AG04449 (cell line): ENCODE measurements at regions not wholly inside any gene's neighbourhood (a gene's known extent, or its start where the extent isn't known, plus 50 kb on each side); places are given as distances from the start of the nearest gene placed in this dataset.

ENCODE experiments used
- CTCF ChIA-PET: fragments of 350-600 bp; formaldehyde crosslinking; extraction: SDS; loops from one replicate; lab custom pipeline; 2021; ENCODE audit warnings: antibody characterized with exemption; lab: Yijun Ruan, JAX
- POLR2A ChIA-PET: fragments of 400-600, 350-600 bp; formaldehyde crosslinking; extraction: SDS; loops from one replicate; lab custom pipeline; 2020; ENCODE audit warnings: antibody characterized with exemption, inconsistent platforms; lab: Yijun Ruan, JAX
- DNase-seq: peaks from one replicate; pipeline ENCODE4 v3.0.0-alpha.2; 2010; ENCODE audit warnings: low read depth, low spot score
- H3K4me3 ChIP-seq: 2 replicates; pipeline ENCODE4 v1.5.1; 2011; ENCODE audit warnings: low read depth, mild to moderate bottlenecking, control low read depth, low read length
- TF ChIP-seq, protein P1 (sequence below): IDR thresholded peaks from one replicate; pipeline ENCODE4 v1.5.1; 2011; ENCODE audit warnings: mild to moderate bottlenecking, moderate library complexity, low read length, control low read depth, inconsistent platforms; ENCODE audit not compliant: insufficient read depth; ENCODE audit errors: missing control alignments

DNA sequence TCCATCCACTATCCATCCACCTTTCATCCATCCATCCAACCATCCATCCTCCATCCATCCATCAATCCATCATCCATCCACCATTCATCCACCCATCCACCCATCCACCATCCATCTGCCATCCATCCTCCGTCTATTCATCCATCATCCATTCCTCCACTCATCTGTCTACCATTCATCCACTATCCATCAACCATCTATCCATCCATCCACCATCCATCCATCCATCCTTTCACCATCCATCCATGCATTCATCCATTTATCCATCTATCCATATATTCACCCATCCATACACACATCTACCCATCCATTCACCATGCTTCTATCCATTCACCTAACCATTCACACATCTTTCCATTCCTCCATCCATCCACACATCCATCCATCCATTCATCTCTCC is 207.0 kb upstream of the CDH4 start:
- CTCF ChIA-PET: no interaction called here
- no peak overlapping the region for H3K4me3 ChIP-seq
- POLR2A ChIA-PET: no interaction called here

DNA sequence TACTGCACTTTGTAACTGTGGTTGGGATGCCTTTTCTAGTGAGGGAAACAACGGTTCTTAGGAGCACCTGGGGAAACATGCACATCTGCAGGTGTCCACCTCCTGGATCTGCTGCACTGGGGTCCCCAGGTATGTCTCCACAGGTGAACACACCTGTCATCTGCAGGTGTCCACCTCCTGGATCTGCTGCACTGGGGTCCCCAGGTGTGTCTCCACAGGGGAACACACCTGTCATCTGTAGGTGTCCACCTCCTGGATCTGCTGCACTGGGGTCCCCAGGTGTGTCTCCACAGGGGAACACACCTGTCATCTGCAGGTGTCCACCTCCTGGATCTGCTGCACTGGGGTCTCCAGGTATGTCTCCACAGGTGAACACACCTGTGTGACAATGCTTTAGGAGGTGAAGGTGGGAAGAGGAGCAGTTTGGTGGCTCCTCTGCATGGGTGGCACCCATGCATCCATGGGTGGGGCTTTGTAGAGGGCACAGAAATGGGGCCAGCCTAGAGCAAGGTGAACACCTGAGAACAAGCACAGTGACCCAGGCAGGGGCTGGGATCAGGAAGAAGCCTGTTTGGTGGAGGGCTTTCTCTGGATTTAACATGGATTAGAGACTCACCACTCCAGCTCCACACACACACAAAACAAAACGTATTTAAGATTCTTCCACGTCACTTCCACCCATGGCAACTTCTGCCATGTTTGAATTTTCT is 206.0 kb upstream of the CDH4 start:
- TF ChIP-seq, protein P1, sequence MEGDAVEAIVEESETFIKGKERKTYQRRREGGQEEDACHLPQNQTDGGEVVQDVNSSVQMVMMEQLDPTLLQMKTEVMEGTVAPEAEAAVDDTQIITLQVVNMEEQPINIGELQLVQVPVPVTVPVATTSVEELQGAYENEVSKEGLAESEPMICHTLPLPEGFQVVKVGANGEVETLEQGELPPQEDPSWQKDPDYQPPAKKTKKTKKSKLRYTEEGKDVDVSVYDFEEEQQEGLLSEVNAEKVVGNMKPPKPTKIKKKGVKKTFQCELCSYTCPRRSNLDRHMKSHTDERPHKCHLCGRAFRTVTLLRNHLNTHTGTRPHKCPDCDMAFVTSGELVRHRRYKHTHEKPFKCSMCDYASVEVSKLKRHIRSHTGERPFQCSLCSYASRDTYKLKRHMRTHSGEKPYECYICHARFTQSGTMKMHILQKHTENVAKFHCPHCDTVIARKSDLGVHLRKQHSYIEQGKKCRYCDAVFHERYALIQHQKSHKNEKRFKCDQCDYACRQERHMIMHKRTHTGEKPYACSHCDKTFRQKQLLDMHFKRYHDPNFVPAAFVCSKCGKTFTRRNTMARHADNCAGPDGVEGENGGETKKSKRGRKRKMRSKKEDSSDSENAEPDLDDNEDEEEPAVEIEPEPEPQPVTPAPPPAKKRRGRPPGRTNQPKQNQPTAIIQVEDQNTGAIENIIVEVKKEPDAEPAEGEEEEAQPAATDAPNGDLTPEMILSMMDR: no peak
- ChIA-PET CTCF (no interaction called here), POLR2A (no interaction called here)
- no peak for DNase-seq
- H3K4me3 ChIP-seq: no peak overlapping the region

More for the DNA sequence above, 207.0 kb upstream of the CDH4 start:
- no peak for DNase-seq
- TF ChIP-seq, protein P1: no peak

DNA sequence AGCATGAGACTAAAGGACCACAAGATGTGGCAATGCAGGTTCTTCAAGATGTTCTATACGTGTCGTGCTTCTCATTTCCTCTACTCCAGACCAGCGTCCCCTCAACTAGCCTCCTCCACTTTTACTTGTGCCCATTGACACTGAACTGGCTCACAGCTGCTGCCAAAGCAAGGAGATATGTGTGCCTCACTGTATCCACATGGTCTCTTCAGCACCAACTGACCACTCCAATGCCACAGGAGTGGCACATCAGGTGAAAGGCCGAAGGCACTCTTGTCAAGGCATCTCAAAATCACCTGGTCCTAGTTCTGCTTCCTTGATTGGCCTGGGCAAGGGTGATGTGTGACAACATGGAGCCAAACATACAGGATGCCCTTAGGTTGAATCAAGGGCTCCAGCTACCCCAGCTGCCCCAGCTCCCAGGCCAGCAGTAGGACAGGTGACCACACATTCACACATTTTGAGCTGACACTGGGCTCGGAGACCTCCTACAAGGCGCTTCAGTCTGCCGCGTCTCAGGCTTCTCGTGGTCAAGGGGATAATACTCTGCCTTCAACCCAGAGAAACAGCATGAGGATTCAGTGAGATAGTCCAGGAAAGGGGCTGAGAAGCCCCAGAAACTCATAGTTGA is 205.2 kb upstream of the CDH4 start:
- TF ChIP-seq, protein P1: no peak
- no peak for DNase-seq
- ChIA-PET POLR2A (no interaction called here), CTCF (no interaction called here)
- no peak overlapping the region for H3K4me3 ChIP-seq

DNA sequence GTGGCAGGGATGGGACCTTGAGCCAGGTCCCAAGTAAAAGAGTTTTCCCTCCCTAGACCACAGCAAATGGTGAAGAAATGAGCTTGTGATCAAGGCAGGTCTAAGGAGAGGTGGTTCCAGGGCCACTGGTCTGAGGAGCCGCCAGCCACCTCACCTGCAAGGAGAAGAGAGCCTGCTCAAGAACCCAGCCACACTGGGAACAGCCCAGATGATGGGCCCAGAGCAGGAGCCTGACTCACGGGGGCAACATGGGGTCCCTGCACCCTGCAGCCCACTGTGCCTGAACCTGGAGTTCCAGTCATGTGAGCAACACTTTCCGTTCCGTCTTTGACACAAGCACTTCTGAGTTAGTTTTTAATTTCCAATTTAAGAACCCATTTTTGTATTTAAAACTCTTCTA is 204.5 kb upstream of the CDH4 start:
- TF ChIP-seq, protein P1: no peak
- CTCF ChIA-PET: no interaction called here
- POLR2A ChIA-PET: no interaction called here
- no peak overlapping the region for H3K4me3 ChIP-seq
- DNase-seq: no peak

DNA sequence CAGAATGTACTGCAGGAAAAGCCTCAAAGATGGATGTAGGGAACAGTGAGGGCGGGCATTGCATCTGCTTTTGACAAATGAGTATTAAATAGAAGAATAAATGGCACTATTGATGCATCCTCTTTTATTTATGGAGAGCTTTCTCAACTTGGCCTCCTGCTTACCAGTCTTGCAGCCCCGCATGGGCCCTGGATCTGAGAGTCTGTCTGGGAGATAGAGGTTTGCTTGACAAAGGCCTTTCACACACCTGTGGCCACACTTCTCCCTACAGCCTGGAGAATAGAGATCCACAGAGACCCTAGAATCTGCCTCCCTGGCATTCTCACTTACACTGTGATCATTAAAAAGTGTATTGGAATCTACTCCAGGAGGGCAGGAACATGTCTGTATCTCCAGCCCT is 203.8 kb upstream of the CDH4 start:
- CTCF ChIA-PET: interaction anchor here (1.3 kb wide), 1 partner anchor 180 kb away, joined by 3 read pairs; no protein-coding TSS in a partner anchor
- POLR2A ChIA-PET: no interaction called here
- DNase-seq: no peak
- no peak overlapping the region for H3K4me3 ChIP-seq
- TF ChIP-seq, protein P1: no peak

DNA sequence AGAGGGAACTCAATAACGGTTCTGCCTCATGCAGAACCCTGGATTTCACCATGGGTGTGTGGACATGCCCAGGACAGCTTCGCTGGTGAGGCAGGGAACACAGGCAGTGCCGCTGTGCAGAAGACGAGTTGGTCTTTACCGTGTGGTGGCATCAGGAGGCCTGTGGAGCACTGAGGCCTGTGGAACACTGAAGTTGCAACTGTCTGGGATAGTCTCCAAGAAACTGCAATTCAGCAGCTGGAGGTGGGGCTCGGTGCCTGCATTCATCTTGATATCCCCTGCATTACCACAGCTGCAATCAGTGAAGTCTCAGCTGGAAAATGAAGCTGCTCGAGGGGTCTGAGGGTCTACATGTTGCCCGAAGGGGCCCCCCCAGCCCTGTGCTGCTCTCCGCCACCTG is 202.4 kb upstream of the CDH4 start:
- TF ChIP-seq, protein P1: no peak
- ChIA-PET POLR2A (no interaction called here), CTCF (no interaction called here)
- no peak overlapping the region for H3K4me3 ChIP-seq
- no peak for DNase-seq
